Ascending aorta (tissue), 2 donors: ENCODE measurements at regions not wholly inside any gene's neighbourhood (a gene's known extent, or its start where the extent isn't known, plus 50 kb on each side); places are given as distances from the start of the nearest gene placed in this dataset.

Experiments
- DNase-seq, 2 donors: peaks; one replicate each; pipeline ENCODE4 v3.0.0-alpha.2; 2019; ENCODE audit warnings: low spot score in 2 of 2
- H3K27ac ChIP-seq, 2 donors: fragments of 200-600 bp; sonication (generic); one replicate each; pipeline ENCODE4 v1.5.1; 2016 to 2017; ENCODE audit warnings: mild to moderate bottlenecking in 1 of 2
- H3K27me3 ChIP-seq: fragments of 200-600 bp; sonication (generic); one replicate; pipeline ENCODE4 v1.5.1; 2017
- H3K36me3 ChIP-seq, 2 donors: fragments of 200-600 bp; sonication (generic); one replicate each; pipeline ENCODE4 v1.5.1; 2016
- H3K4me1 ChIP-seq, 2 donors: fragments of 200-600 bp; sonication (generic); one replicate each; pipeline ENCODE4 v1.5.1; 2016 to 2017; ENCODE audit warnings: mild to moderate bottlenecking in 1 of 2
- H3K4me3 ChIP-seq, 2 donors: fragments of 200-600 bp; sonication (generic); one replicate each; pipeline ENCODE4 v1.5.1; 2016 to 2017; ENCODE audit warnings: mild to moderate bottlenecking in 1 of 2
- H3K9me3 ChIP-seq, 2 donors: fragments of 200-600 bp; sonication (generic); one replicate each; pipeline ENCODE4 v1.5.1; 2016
- CTCF ChIP-seq, 3 experiments: fragments of 200-600 bp in 2 of 3; fragments of 450-650 bp in 1 of 3; sonication (generic) in 2 of 3; IDR thresholded peaks; one replicate each; pipeline ENCODE4 v1.5.1; 2016 to 2019; ENCODE audit warnings: antibody characterized with exemption in 3 of 3, mild to moderate bottlenecking in 1 of 3, moderate library complexity in 1 of 3
- intact Hi-C: fragments of 100-400 bp; cut with DNase I; formaldehyde crosslinking; loops from one replicate; pipeline ENCODE4 v1.15.1; 2023

- no peak for DNase-seq
- intact Hi-C loops: no loop called here
- Histone ChIP-seq H3K27ac (no peak overlapping the region), H3K4me3 (no peak overlapping the region), H3K9me3 (no peaks in the 10 kb centered on the region), H3K36me3 (no peaks in the 10 kb centered on the region), H3K27me3 (no peaks in the 10 kb centered on the region), H3K4me1 (peaks cover 0 to 3% of the 10 kb centered on the region in 2 donors)
- TF ChIP-seq CTCF (IDR thresholded peaks at IDR 0.05): no peak
These were observed 589.1 kb upstream of the CDH2 start for GRCh38 chr18:28766027-28766426.

GRCh38 chr18:28760299-28760698, 583.4 kb upstream of the CDH2 start:
- H3K4me3 ChIP-seq: no peak overlapping the region

GRCh38 chr18:28757466-28758008, 580.6 kb upstream of the CDH2 start:
- Histone ChIP-seq H3K4me3 (no peak overlapping the region), H3K4me1 (no peaks in the 10 kb centered on the region), H3K27ac (no peak overlapping the region), H3K27me3 (no peaks in the 10 kb centered on the region), H3K36me3 (no peaks in the 10 kb centered on the region), H3K9me3 (no peaks in the 10 kb centered on the region)
- intact Hi-C loops: no loop called here
- DNase-seq: no peak
- no peak for TF ChIP-seq CTCF (IDR thresholded peaks at IDR 0.05)

More at GRCh38 chr18:28760299-28760698, 583.4 kb upstream of the CDH2 start:
- no peak overlapping the region for H3K27ac ChIP-seq
- H3K4me1 ChIP-seq: no peaks in the 10 kb centered on the region
- H3K9me3 ChIP-seq: no peaks in the 10 kb centered on the region
- H3K27me3 ChIP-seq: no peaks in the 10 kb centered on the region
- TF ChIP-seq CTCF (IDR thresholded peaks at IDR 0.05): no peak
- DNase-seq: no peak
- H3K36me3 ChIP-seq: no peaks in the 10 kb centered on the region
- intact Hi-C loops: no loop called here

GRCh38 chr18:28743115-28743514, 566.2 kb upstream of the CDH2 start:
- intact Hi-C loops: no loop called here
- H3K36me3 ChIP-seq: no peaks in the 10 kb centered on the region
- no peaks in the 10 kb centered on the region for H3K27me3 ChIP-seq
- H3K9me3 ChIP-seq: no peaks in the 10 kb centered on the region
- no peak for DNase-seq
- no peaks in the 10 kb centered on the region for H3K4me1 ChIP-seq
- TF ChIP-seq CTCF (IDR thresholded peaks at IDR 0.05): no peak
- no peak overlapping the region for H3K27ac ChIP-seq
- H3K4me3 ChIP-seq: no peak overlapping the region

GRCh38 chr18:28740575-28740974, 563.6 kb upstream of the CDH2 start:
- H3K4me3 ChIP-seq: no peak overlapping the region
- TF ChIP-seq CTCF (IDR thresholded peaks at IDR 0.05): no peak
- H3K9me3 ChIP-seq: no peaks in the 10 kb centered on the region
- intact Hi-C loops: no loop called here
- no peaks in the 10 kb centered on the region for H3K27me3 ChIP-seq
- H3K27ac ChIP-seq: no peak overlapping the region
- DNase-seq: no peak
- no peaks in the 10 kb centered on the region for H3K4me1 ChIP-seq
- H3K36me3 ChIP-seq: no peaks in the 10 kb centered on the region

GRCh38 chr18:28736951-28737350, 560.0 kb upstream of the CDH2 start:
- no peak overlapping the region for H3K4me3 ChIP-seq
- no peak for TF ChIP-seq CTCF (IDR thresholded peaks at IDR 0.05)
- no peaks in the 10 kb centered on the region for H3K4me1 ChIP-seq
- no peaks in the 10 kb centered on the region for H3K27me3 ChIP-seq
- H3K9me3 ChIP-seq: no peaks in the 10 kb centered on the region
- DNase-seq: no peak
- H3K27ac ChIP-seq: no peak overlapping the region
- intact Hi-C loops: no loop called here
- H3K36me3 ChIP-seq: no peaks in the 10 kb centered on the region
